OCI-LY7 (cell line): ENCODE measurements at regions not wholly inside any gene's neighbourhood (a gene's known extent, or its start where the extent isn't known, plus 50 kb on each side); places are given as distances from the start of the nearest gene placed in this dataset.
"Not testable (repeated sequence)": the region's sequence is repeated elsewhere in the genome, so short reads cannot be mapped to it uniquely, and the experiment has no call there.

Experiments used
- BruUV-seq: library from RNA; stranded (reverse); fragments of 400-500 nt; replicated peaks from 2 replicates; lab custom pipeline; 2021; lab: Mats Ljungman, UMichigan
- CTCF ChIA-PET: fragments of 300-600 bp; sonication (Branson Sonifier 250); formaldehyde crosslinking; loops from one replicate; lab custom pipeline; 2022; ENCODE audit warnings: antibody characterized with exemption; ENCODE audit not compliant: unreplicated experiment; lab: Charles Lee
- POLR2A ChIA-PET: fragments of 300-600 bp; sonication (Branson Sonifier 250); formaldehyde crosslinking; loops from one replicate; lab custom pipeline; 2022; ENCODE audit warnings: antibody characterized with exemption; lab: Charles Lee
- DNase-seq: peaks from one replicate; pipeline ENCODE4 v3.0.0-alpha.2; 2015; ENCODE audit warnings: low spot score
- H2AFZ ChIP-seq: fragments of 200-600 bp; sonication (generic), shearing (Covaris generic); 2 replicates; pipeline ENCODE4 v1.6.1; 2014; ENCODE audit warnings: mild to moderate bottlenecking, antibody characterized with exemption, low read length, moderate library complexity
- H3K27ac ChIP-seq: fragments of 200-600 bp; sonication (generic); 2 replicates; pipeline ENCODE4 v1.5.1; 2014; ENCODE audit warnings: mixed run types, low read depth, mild to moderate bottlenecking, moderate library complexity, low read length, inconsistent platforms; ENCODE audit not compliant: poor library complexity, severe bottlenecking
- H3K36me3 ChIP-seq: fragments of 200-600 bp; sonication (generic); 2 replicates; pipeline ENCODE4 v1.6.1; 2014; ENCODE audit warnings: mild to moderate bottlenecking, antibody characterized with exemption, low read length, moderate library complexity, mixed read lengths; ENCODE audit not compliant: insufficient read depth
- H3K4me1 ChIP-seq: fragments of 200-600 bp; sonication (generic); 2 replicates; pipeline ENCODE4 v1.5.1; 2014; ENCODE audit warnings: mild to moderate bottlenecking, low read length; ENCODE audit not compliant: insufficient read depth, poor library complexity, severe bottlenecking
- H3K4me2 ChIP-seq: fragments of 200-600 bp; sonication (generic); 2 replicates; pipeline ENCODE4 v1.6.1; 2014; ENCODE audit warnings: mild to moderate bottlenecking, low read length
- H3K4me3 ChIP-seq: fragments of 200-600 bp; sonication (generic); 2 replicates; pipeline ENCODE4 v1.5.1; 2014; ENCODE audit warnings: mild to moderate bottlenecking, low read depth, low read length; ENCODE audit not compliant: poor library complexity, severe bottlenecking
- H3K79me2 ChIP-seq: fragments of 200-600 bp; sonication (generic); 2 replicates; pipeline ENCODE4 v1.6.1; 2016; ENCODE audit warnings: low read depth, mild to moderate bottlenecking, low read length, moderate library complexity, mixed read lengths; ENCODE audit not compliant: insufficient read depth
- H3K9me2 ChIP-seq: fragments of 200-600 bp; sonication (generic); 2 replicates; pipeline ENCODE4 v1.6.1; 2016; ENCODE audit warnings: mild to moderate bottlenecking, low read length, mixed read lengths; ENCODE audit not compliant: insufficient read depth
- H3K9me3 ChIP-seq: fragments of 200-600 bp; sonication (generic); 2 replicates; pipeline ENCODE4 v1.6.1; 2014; ENCODE audit warnings: mild to moderate bottlenecking, mixed run types, low read length, mixed read lengths
- H4K20me1 ChIP-seq: fragments of 200-600 bp; sonication (generic); 2 replicates; pipeline ENCODE4 v1.6.1; 2014; ENCODE audit warnings: mild to moderate bottlenecking, antibody characterized with exemption, low read length, moderate library complexity, mixed read lengths; ENCODE audit not compliant: insufficient read depth
- CTCF ChIP-seq: fragments of 200-600 bp; sonication (generic); conservative IDR thresholded peaks from 2 replicates; pipeline ENCODE4 v1.5.1; 2014; ENCODE audit warnings: mild to moderate bottlenecking, antibody characterized with exemption, low read length, moderate library complexity, mixed read lengths
- EZH2phosphoT487 ChIP-seq: fragments of 200-600 bp; sonication (generic); IDR thresholded peaks from 2 replicates; pipeline ENCODE4 v1.6.1; 2018; ENCODE audit warnings: low read depth, borderline replicate concordance, mild to moderate bottlenecking, mixed run types, antibody characterized with exemption, low read length, moderate library complexity, mixed read lengths
- intact Hi-C: fragments of 100-400 bp; cut with micrococcal nuclease; formaldehyde crosslinking; loops from one replicate; pipeline ENCODE4 v1.10.0; 2022; ENCODE audit not compliant: unreplicated experiment

GRCh38 chr13:63446329-63446728, 2030.7 kb upstream of the PCDH20 start:
- H3K36me3 ChIP-seq, result no peaks in the 10 kb centered on the region
- intact Hi-C loops, result no loop called here
- no peak for DNase-seq

GRCh38 chr13:63444225-63444624, 2028.6 kb upstream of the PCDH20 start:
- BruUV-seq, H3K4me1 ChIP-seq, H3K4me2 ChIP-seq, H2AFZ ChIP-seq, H3K79me2 ChIP-seq, H3K27ac ChIP-seq, CTCF ChIA-PET, H3K36me3 ChIP-seq, H3K4me3 ChIP-seq, H4K20me1 ChIP-seq, H3K9me2 ChIP-seq, POLR2A ChIA-PET, intact Hi-C loops, H3K9me3 ChIP-seq, DNase-seq: not testable (repeated sequence)

More at GRCh38 chr13:63446329-63446728, 2030.7 kb upstream of the PCDH20 start:
- no TSS peak for BruUV-seq
- no peak for TF ChIP-seq CTCF
- TF ChIP-seq EZH2phosphoT487, result no peak
- Histone ChIP-seq H3K4me3 (no peak overlapping the region), H3K79me2 (no peaks in the 10 kb centered on the region), H4K20me1 (no peaks in the 10 kb centered on the region), H3K27ac (no peak overlapping the region), H3K4me2 (no peak overlapping the region), H2AFZ (no peak overlapping the region), H3K9me3 (no peaks in the 10 kb centered on the region), H3K4me1 (no peaks in the 10 kb centered on the region), H3K9me2 (no peaks in the 10 kb centered on the region)
- POLR2A ChIA-PET, result interaction anchor here (0.7 kb wide), 1 partner anchor 1075 kb away, joined by 7 read pairs; no protein-coding TSS in a partner anchor
- CTCF ChIA-PET, result no interaction called here

GRCh38 chr13:63438951-63439350, 2023.3 kb upstream of the PCDH20 start:
- Histone ChIP-seq H3K27ac (no peak overlapping the region), H4K20me1 (no peaks in the 10 kb centered on the region), H3K4me1 (no peaks in the 10 kb centered on the region), H3K9me3 (no peaks in the 10 kb centered on the region), H3K79me2 (no peaks in the 10 kb centered on the region), H2AFZ (no peak overlapping the region), H3K4me2 (no peak overlapping the region), H3K4me3 (no peak overlapping the region), H3K9me2 (no peaks in the 10 kb centered on the region), H3K36me3 (no peaks in the 10 kb centered on the region)
- POLR2A ChIA-PET, result no interaction called here
- no peak for DNase-seq
- TF ChIP-seq CTCF (no peak), EZH2phosphoT487 (no peak)
- BruUV-seq, result no TSS peak
- CTCF ChIA-PET, result no interaction called here
- intact Hi-C loops, result no loop called here
